ENCODE measurements at regions not wholly inside any gene's neighbourhood (a gene's known extent, or its start where the extent isn't known, plus 50 kb on each side); places are given as distances from the start of the nearest gene placed in this dataset.
"Not testable (repeated sequence)": the region's sequence is repeated elsewhere in the genome, so short reads cannot be mapped to it uniquely, and the experiment has no call there.

GRCh38 chr20:50455245-50455644 lies 54.9 kb upstream of the PTPN1 start:
- DNase-seq = not testable (repeated sequence)

- DNase-seq = no peak
Measured at GRCh38 chr20:50455656-50456451, 54.3 kb upstream of the PTPN1 start.

DNA sequence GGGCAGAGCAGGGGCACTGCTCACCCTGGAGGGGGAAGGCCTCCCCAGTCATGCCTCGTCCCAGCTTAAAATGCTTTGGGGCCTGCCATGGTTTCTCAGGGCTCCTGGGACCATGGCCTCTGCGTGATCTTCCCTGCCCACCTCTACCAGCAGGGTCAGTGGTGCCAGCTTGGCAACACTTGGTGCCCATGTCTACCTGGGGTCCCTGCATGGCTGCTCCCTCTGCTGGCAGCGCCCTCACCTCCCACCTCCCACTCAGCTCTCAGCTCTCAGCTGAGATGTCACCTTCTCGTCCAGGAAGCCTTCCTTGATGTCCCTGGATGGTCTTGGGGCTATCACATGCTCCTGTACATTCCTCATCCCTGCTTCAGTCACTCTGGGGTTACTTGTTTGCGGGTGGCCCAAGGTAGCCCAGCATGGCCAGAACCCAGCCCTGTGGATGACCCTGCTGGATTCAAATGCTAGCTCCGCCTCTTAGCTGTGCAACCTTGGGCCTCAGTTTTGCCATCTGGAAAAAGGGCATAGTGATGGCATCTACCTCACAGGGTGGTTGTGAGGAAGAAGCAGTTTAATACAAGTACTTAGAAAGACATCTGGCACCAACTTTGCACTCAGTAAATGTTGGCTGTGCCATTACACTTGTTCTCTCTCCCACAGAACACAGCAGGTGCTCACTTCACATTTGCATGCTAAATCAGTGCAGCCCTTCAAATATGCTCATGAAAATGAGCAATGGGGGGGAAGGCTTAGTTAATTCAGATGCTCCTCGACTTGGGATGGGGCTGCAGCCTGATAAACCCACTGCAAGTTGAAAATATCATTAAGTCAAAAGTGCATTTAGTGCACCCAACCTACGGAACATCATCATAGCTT lies 53.5 kb upstream of the PTPN1 start:
- DNase-seq = no peak

DNA sequence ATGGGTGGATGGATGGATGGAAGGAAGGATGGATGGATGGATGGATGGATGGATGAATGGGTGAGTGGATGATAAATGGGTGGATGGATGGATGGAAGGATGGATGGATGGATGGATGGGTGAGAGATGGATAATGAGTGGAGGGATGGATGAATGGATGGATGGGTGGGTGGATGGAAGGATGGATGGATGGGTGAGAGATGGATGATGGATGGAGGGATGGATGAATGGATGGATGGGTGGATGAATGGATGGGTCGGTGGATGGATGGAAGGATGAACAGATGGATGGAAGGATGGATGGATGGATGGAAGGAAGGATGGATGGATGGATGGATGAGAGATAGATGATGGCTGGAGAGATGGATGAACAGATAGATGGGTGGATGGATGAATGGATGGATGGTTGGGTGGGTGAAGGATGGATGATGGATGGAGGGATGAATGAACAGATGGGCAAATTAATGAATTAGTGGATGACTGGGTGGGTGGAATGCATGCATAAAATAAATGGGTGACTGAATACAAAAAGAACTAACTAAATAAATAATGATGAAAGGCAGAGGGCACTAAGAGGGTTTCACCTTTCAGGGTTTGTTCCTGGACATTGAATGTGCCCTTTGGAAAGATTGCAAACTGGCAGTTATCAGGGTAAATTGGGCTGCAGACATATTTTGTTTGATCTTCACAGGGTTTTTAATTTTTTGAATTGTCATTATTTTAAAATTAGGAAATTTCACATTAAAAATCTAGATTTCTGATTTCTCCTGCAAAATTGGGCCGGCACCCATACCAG lies 50.9 kb upstream of the PTPN1 start:
- DNase-seq = no peak

- no peak for DNase-seq
Measured at GRCh38 chr20:50460115-50460607, 50.0 kb upstream of the PTPN1 start.
